ENCODE measurements at regions not wholly inside any gene's neighbourhood (a gene's known extent, or its start where the extent isn't known, plus 50 kb on each side); places are given as distances from the start of the nearest gene placed in this dataset.

GRCh38 chr18:56468396-56468795, 170.0 kb downstream of the TXNL1 start:
- no peak for TF ChIP-seq CTCF (IDR thresholded peaks at IDR 0.05)
- no peak for TF ChIP-seq POLR2A (IDR thresholded peaks at IDR 0.05)
